Stimulated activated CD8-positive, alpha-beta memory T cell treated with anti-CD3 and anti-CD28 coated beads, Interleukin-7, amount 100 ng/mL, for 1 hour (primary cell): ENCODE measurements at regions not wholly inside any gene's neighbourhood (a gene's known extent, or its start where the extent isn't known, plus 50 kb on each side); places are given as distances from the start of the nearest gene placed in this dataset.
"Not testable (repeated sequence)": the region's sequence is repeated elsewhere in the genome, so short reads cannot be mapped to it uniquely, and the experiment has no call there.

Experiments used
- DNase-seq, 2 donors: peaks; one replicate each; pipeline ENCODE4 v3.0.0-alpha.2; 2020; ENCODE audit warnings: low read depth in 2 of 2

- DNase-seq: no peak
These were observed 278.0 kb upstream of the PLET1 start for GRCh38 chr11:112538534-112539280.

DNA sequence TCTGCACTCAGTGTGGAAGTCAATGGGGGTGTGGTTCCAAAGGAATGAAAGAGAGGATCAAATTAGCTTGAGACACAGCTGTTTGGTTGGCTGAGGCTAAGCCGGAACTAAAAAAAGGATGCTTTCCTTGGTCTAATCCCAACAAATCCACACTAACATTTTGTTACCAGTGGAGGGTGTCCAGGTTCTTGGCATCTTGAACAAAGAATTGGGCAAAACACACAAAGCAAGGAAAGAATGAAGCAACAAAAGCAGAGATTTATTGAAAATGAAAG is 278.6 kb upstream of the PLET1 start:
- DNase-seq: not testable (repeated sequence)

GRCh38 chr11:112539741-112540140 is 279.1 kb upstream of the PLET1 start:
- DNase-seq: no peak

DNA sequence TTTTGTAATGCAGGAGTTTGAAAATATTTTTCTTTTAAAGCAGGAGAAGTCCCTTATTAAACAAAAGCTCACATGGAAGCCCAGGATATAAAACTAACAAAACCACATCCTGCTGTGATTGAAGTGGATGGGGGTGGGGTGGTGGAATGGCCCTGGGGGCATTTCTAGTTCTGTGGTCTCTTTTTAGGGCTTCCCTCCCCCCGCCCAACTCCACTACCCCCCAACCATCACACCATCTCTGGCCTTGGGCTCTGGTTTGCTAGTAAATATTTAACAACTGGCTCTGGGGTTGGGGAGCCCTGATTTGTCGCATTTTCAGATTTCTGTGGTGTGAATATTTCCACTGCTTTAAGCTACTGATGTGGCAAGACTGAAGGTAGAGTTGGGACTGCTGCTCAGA is 279.6 kb upstream of the PLET1 start:
- no peak for DNase-seq

- DNase-seq: no peak
These were observed 280.7 kb upstream of the PLET1 start for GRCh38 chr11:112541140-112542046.

- DNase-seq: no peak
These were observed 281.8 kb upstream of the PLET1 start for GRCh38 chr11:112542479-112542878.

DNA sequence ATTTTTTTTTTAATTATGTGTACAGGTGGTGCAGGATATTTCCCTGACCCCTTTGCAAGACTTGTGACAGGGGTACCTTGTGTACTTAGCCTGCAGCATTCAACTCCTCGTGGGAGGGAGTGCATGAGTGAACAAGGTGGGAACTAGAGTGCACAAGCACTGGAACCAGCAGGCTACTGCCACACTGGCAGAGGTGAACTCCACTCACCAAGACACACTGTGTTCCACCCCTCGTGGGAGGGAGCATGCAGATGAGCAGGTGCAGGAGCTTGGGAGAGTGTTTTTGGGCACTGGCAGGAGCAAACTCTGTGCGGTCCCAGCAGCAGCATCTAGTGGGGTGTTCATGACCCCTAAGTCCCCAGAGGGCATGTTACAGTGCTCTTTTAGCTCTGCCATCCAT is 282.7 kb upstream of the PLET1 start:
- no peak for DNase-seq

- DNase-seq: no peak
These were observed 288.0 kb upstream of the PLET1 start for GRCh38 chr11:112548641-112549040.

GRCh38 chr11:112553205-112553731 is 292.6 kb upstream of the PLET1 start:
- no peak for DNase-seq

DNA sequence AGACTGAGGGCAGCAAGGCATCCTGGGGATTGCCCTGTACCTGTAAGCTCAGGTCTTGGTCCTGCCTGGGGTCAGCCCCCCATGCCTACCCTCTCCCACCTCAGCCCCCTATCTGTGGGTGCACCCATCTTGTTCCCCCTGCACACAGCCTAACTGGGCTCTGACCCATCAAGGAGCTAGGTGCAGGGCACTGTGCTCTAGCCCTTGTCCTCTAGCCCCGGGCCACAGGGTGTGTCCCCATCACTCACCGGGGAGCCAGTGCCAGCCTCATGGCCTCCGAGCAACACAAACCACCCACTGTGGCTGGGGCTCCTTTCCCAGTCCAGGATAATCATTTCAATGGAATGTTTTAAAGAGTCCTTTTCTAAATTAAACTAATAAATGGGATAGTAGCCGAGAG is 293.9 kb upstream of the PLET1 start:
- DNase-seq: no peak

DNA sequence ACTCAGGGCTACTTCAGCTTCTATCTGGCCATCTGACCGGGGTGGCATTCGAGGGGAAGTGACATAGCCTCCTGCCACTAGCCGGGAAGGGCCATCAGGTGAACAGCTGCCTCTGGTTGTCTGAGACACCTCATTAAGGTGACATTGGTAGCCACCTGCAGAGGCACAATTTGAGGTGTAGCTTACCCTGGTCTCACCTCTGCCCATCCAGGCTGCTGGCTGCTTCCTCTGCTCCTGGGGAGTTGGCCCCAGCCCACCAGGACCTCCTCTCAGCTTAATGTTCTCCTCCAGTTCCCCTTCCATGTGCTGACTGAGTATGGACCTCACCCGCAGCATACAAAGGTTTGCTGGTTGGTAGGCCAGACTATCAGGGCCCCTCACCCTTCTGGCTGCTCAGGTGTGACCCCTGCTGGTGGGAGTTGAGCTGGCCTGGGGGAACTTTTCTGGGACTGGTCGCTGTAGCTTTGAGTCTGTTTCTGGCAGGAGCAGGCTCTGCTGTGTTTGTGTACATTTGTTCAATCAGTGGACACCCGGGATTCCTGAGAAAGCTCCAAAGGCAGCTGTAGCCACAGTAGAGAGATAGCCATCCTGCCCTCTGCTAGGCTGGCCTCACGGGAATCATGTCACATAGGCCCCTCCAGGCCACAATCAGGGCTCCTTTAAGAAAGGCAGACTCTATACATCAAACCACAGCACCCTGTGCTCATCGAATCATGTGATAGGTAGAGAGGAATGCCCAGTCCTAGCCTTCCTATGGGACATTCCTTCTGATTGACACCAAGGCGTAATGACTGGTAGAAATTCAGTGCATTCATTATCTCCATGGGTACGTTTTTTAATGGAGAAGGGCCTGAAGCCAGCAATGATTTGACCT is 295.1 kb upstream of the PLET1 start:
- peak; percentile 17 to 62 for DNase-seq

GRCh38 chr11:112558691-112559090 is 298.0 kb upstream of the PLET1 start:
- no peak for DNase-seq

GRCh38 chr11:112563808-112564207 is 303.1 kb upstream of the PLET1 start:
- DNase-seq: no peak

DNA sequence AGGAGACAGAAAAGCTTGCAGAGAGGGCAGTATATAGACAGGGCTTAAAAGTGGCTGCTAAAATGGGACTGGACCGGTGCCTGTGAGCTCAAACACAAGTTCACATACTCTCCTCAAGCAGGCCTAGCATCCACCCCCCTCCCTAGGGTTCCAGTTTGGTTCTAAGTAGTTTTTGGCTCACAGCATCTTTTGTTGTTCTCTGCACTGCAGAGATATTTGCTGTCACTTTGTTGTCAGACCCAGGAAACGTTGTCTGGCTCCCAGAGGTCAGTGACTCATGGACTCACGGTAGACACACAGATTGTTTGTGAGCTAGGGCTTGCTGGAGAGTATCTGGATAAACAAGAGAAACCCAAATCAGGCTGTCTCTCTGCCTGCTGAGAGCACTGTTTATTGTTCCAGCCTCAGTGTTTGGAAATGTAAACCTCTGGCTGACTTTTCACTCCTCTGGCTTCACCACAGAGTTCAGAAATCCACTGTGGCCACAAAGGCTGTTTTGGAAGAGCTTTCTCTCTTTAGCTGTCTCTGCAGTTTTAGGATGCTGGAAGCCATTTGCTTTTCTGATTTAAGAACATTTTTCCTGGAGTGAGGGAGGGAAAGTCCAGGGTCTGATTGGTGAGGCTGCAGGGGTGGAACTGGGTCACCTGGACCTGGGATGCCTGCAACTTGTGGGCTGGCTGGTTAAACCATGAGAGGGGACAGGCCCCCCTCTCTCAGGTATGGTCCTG is 303.7 kb upstream of the PLET1 start:
- no peak for DNase-seq

DNA sequence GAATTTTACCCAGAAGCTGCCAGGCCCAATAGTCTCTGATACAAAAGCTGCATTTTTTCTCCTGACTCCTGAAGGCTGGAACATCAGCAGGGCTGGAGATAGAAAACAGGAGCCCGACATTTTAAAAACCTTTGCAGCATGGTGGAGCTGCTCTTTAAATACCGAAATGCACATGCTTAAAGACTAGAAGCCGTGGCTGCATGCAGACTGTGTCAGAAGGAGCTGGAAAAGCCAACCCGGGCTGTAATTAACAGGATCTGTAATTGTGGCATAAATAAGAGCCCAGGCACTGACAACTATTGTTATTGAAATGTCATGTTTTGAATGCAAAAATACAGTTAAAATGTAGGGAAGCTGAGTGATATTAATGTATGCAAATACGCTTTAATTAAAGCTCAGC is 304.9 kb upstream of the PLET1 start:
- DNase-seq: no peak

- DNase-seq: no peak
These were observed 305.5 kb upstream of the PLET1 start for GRCh38 chr11:112566124-112566523.

DNA sequence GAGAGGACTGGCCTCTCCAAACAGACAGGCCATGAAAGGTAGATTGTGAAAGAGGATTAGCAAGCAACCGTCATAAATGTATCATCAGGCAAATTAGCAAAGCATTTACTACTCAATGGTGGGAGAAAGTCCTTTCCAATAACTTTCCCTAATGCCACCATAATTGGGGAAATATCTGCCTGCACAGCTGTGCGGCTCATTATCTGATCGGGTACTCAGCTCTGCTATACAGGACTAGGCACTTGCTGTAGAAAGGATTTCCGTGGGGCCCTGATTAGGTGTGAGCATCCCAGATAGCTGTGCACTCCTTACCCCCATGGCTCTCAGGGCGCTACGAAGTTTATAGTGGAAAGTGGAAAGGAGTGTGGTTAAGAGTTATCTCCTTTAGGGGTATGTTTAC is 309.7 kb upstream of the PLET1 start:
- no peak for DNase-seq

DNA sequence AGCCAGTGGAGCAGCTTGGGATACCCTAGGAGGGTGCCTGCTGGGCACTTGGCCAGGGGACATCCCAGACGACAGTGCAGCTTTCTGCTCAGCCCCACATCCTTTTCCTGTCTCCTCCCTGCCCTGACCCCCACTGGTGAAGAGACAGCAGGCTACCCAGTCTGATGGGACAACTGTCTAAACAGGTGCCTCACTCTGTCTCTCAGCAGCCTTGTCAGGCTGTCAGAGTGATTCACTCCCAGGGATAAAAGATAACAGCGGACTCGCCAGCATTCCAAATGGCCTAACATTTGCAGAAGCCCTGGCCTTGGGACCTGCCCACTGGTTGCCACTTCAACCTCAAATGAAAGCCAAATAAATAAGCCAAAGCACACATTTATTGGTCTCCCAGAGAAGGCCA is 318.6 kb upstream of the PLET1 start:
- DNase-seq: no peak

DNA sequence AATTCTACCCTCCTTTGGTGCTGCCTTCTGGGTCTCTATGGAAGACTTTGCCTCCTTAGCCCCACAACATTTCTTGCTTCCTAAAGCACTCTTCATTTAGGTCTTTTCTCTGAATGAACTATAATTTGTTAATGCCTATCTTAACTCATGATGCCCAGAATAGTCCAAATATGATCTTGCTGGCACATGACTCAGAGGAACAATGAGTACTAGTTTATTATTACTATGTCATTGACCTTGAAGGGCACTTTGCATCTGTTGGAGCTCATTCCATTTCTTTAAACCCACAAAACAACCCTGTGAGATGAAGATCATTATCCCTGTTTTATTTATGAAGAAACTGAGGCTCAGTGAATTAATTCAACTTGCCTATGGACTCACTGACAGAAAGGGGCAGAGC is 320.2 kb upstream of the PLET1 start:
- no peak for DNase-seq

- no peak for DNase-seq
These were observed 321.1 kb upstream of the PLET1 start for GRCh38 chr11:112581747-112582146.

DNA sequence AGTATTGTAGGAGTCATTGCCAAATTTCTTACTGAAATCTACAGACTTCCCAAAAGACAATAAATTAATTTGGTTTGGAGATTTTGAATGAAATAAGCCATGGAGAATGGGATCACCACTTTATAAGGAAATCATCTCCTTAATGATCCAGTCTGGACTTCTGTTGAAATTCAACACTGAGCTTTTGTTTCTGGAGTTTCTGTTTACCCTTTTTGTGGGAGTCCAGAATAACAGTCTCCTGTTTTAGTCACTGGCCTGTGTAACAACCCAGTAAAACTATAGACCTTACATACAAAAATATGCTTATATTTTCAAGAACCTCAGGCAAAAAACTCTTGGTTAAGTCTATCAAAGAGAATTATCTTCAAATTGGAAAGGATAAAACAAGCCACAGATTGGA is 321.7 kb upstream of the PLET1 start:
- no peak for DNase-seq
